Renal pelvis (tissue), 1 donor: ENCODE measurements at regions not wholly inside any gene's neighbourhood (a gene's known extent, or its start where the extent isn't known, plus 50 kb on each side); places are given as distances from the start of the nearest gene placed in this dataset.

Experiments used
- DNase-seq: peaks from one replicate; pipeline ENCODE4 v3.0.0-alpha.2; 2013

DNA sequence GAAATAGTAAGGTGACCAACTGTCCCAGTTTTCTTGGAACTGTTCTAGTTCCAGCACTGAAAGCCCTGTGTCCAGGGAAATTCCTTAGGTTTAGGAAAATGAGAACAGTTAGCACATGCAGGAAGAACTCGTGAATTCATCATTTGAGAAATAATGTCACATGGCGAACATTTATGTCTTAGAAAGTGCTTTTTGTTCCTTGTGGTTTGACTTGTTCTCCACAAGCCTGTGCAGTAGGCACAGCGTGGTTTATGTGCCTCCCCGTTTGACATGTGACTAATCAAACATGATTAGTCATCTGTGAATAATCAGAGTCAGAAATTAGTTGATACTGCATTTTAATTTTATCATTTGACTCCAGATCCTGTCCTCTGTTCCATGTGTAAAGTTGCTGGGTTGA, 556.0 kb upstream of the CPEB2 start:
- DNase-seq = no peak

DNA sequence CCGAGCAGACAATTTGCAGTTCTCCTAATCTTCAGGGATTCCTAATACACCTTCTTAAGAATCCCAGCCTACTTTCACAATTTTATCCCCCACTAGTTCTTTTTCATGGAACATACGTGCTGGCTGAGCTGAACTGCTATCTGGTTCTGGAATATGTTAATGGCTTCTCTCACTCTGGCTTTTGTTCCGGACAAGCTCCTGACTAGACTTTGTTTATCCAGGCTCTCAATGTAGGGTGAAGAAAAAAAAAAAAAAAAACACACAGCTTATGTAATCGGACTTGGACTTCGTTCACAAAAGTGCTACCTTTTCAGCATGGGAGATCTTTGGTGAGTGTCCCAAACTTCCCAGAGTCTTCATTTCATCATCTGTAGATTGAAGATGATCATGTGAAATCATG, 555.4 kb upstream of the CPEB2 start:
- no peak for DNase-seq

DNA sequence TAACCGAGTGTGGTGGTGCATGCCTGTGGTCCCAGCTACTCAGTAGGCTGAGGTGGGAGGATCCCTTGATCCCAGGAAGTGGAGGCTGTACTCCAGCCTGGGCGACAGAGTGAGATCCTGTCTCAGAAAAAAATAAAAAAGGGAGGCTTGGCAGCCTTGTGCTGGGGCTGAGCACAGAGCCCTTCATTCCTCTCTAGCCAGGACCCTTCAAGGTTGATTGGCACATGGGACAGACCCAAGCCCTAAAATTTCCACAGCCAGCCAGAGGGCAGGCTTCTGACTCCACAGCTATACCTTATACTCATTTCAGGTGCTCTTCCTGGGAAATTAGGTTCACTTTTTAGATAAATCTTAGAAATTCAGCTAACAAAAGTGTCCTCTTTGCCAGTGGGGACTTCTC, 553.0 kb upstream of the CPEB2 start:
- DNase-seq = no peak

DNA sequence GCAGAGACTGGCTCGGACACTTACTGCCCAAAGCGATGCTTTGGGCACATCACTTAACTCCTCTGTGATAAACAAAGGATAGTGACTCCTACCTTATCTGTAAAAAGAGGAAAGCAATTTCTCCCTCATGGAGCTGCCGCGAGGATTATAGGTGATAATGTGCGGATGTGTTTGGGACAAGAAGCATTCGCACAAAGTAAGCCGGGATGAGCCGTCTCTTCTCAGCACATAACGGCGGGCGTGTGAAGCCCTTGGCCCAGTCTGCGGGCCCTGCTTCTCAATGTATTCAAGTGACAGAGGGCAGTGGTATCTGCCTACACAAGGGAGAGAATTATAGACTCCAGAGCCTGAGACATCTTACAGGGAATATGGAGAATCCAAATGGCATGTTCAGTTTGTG, 550.3 kb upstream of the CPEB2 start:
- no peak for DNase-seq

DNA sequence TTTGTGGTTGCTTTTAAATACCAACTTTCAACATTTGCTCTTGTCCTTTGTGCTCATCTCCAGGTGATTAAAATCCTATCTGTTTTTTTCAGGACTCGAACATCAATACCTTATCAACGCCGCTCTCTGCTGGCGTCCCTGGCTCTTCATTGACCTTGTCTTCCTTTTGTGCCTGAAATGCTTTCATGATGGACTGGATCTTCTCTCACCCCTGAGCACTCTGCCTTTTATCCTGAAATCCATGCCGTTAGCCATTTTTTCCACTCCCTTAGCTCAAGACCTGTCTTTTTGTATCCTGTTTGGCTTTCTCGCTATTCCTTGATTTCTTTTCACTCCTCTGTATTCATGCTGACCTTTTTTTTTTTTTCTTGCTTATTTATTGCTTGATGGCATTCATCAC, 549.5 kb upstream of the CPEB2 start:
- DNase-seq = no peak

DNA sequence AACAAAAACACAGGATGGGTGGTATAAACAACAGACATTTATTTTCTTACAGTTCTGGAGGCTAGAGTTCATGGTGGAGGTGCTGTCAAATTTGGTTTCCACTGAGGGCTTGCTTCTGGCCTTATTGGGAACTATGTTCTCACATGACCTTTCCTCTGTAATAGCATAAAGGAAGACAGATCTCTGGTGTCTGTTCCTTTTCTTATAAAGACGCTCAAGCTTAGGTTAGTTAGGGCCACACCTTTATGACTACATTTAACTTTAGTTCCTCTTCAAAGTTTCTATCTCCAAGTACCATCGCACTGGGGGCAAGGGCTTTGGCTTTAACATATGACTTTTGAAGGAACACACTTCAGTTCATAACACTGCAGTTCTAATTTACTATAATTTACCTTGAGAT, 543.8 kb upstream of the CPEB2 start:
- no peak for DNase-seq

DNA sequence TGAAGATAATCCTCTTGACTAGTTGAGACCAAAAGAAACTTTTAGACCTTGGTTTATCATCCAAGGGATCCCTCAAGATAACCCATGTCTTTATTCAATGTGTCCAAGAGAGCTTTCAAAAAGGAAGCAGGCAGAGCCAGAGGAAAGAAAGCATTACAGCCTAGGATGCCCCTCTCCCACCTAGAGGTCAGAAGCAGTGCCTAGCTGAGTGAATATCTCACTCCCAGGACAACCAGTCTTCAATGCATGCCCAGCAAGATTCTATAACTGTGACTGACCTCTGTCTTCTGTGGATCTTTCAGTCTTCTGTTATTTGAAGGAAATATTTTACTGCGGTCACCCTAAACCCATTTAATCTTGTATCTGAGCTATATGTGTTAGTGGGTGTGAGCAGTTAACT, 537.2 kb upstream of the CPEB2 start:
- no peak for DNase-seq

DNA sequence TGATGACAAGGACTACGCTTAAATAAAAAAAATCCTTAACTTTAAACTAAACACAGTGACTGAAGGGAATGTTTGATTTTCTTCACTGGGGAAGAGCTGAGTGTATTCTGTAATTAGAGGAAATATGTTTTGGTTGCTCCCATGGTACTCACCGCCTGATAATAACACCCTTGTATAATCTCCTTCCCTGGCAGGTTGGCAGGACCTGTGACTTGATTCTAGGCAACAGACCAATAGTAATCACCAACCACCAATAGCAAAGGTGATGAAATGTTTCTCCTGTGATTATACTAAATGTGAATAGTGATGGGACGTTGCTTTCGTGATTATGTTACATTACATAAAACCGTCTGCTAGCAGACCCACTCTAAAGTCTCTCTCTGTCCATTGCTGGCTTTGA, 536.8 kb upstream of the CPEB2 start:
- no peak for DNase-seq

DNA sequence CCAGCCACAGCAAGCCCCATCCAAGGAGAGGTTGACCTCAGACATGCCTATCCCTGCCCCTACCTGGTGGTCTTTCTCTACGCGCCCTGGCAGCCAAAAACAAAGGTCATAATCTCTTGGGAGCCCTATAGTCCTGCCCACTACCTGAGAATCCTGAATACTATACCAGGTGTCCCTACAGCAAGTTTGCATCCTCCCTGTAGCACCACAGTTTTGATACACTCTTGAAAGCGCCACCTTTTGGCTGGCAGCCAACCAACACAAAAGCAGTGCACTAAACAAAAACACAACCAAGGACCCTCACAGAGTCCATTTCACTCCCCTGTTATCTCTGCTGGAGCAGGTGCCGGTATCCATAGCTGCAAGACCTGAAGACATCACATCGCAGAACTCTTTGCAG, 523.8 kb upstream of the CPEB2 start:
- no peak for DNase-seq

DNA sequence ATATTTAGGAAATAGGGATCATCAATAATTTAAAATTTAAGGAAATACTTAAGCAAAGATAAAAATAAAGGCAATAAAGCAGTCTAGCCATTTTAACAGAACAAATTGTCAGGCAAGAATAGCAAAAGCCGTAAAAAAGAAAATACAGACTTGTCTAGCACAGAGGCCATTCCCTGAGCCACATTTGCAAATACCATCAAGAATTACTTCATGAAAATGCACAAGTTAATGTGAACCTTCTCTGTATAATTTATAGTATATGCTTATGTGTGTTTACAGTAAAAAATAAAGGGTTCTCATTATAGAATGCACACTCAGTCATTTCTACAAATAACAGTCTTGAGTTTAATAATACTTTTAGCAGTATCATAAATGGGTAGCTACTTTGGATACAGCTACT, 505.9 kb upstream of the CPEB2 start:
- no peak for DNase-seq

DNA sequence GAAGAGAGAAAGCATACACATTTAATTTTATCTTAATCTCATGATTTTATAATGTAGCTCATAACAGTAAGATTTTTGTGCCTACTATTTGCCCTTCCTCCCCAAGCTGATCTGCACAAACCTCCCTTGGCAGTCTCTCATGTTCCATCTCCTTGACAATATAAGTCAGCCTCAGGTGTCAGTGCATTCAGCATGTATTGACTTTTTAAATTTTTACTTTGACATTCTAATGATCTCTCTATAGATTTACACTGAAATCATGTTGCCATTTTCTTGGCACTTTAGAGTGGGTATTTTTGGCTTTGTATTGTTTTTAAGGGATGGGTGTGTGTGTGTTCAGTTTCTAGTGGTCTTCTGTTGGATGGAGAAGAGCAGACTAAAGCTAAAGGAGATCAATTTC, 505.3 kb upstream of the CPEB2 start:
- no peak for DNase-seq

DNA sequence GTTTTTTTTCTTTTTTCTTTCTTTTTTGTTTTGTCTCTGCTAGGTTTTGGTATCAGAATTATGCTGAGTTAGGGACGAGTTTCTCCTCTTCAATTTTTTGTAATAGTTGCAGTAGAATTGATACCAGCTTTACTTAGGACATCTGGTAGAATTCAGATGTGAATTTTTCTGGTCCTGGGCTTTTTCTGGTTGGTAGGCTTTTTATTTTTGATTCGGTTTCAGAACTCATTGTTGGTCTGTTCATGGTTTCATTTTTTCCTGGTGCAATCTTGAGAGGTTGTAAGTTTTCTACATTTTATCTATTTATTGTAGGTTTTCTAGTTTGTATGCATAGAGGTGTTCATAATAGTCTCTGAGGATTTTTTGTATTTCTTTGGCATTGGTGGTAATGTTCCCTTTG, 498.1 kb upstream of the CPEB2 start:
- DNase-seq = no peak

DNA sequence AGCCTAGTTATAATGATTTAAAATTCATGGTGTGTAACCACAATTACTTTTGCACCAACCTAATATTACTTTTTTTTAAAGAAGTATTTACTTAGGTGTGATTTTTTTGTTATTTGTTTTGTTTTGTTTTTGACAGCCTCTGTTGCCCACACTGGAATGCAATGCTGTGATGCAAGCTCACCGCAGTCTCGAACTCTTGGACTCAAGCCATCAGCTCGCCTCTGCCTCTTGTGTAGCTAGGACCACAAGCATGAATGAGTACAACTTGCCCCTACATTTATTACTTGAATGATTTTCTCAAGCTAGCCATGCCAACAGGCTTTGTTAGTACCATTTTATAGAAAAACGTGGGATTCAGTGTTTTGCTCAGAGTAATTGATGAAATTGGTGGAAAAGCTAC, 488.8 kb upstream of the CPEB2 start:
- no peak for DNase-seq

DNA sequence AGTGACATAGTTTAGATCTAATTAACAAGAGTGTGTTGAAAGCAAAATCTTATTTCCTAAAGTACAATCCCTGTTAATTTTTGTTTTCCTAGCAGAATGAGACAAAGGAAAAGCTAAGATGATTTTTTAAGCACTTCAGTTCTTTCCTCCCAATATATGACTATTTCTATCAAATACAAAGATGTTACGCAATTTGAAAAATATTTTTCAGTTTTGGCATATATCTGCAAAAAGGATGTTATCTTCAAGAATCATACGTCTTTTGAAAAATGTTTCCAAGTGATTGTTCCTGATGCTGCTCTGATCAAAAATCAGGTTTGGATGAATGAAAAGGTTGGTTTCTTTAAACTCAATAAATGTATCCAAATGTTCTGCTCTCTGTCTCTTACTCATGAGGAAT, 486.7 kb upstream of the CPEB2 start:
- DNase-seq = no peak

DNA sequence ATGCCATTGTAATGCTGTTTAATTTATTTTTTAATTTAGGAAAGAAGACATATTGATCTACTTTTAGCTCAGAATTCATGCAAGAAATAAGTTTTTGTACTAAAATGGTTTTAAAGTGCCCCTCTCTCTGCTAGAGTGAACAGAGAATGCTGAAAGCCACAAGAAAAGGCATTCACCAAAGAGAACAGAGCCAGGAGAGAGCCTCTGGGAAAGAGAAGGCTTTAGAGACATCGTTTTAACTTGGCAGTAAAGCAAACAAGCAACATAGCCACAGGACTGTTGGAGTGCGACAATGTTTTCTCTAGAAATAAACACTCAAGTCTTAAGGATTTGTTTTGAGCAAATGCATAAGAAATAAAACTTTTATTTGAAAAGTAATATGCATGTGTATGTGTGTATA, 484.1 kb upstream of the CPEB2 start:
- DNase-seq = no peak

DNA sequence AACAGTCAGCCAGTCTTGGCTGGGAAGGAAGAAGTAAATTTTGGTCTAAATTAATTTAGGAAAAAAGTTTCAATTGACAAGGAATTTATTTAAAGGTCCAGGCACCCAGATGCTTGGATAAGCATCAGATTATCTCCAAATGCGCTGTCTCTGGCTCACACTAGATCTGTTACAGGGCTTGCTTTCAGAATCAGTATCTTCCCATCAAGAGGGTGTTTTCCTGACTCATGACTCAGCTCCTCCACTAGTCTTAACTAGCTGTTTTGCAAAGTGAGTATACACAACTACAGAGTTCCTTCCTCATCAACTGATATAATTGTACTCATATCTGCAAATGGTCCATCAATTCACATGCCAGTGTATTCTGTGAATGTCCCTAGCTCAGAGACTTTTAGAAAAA, 482.1 kb upstream of the CPEB2 start:
- no peak for DNase-seq

DNA sequence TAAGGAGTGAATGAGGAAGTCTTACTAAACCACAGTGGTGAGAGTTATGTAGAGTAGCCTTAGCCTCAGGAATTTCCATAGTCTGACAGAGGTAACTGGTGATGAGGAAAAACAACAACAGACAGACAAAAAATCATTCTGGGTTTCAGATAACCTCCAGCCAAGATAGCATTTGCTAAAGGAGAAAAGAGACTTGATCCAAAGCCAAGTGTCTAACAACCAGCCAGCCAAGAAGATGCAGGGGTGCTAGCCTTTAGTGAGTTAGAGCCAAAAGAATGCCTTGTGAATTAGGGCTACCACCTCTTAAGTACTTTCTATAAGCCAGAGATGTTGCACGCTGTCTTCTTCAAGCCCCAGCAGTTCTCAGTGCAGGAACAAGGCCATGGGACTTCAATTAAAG, 478.0 kb upstream of the CPEB2 start:
- no peak for DNase-seq

DNA sequence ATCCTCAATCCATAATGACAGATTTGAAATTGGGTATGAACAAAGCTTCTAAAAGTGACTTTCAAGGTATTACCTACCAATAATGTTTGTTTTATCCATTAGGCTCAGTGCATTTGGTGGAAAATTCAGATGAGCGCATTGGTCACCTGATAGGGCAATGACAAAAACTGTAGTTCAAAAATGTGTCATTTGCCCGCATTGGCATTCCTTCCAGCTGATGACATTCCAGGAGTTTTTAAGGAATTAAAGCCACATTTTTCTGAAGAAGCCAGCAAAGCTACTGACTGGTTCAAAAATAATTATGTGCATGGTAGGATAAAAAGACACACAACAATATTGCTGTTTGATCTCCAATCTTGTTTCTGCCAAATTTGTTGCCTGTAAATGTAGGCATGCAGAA, 473.4 kb upstream of the CPEB2 start:
- no peak for DNase-seq

DNA sequence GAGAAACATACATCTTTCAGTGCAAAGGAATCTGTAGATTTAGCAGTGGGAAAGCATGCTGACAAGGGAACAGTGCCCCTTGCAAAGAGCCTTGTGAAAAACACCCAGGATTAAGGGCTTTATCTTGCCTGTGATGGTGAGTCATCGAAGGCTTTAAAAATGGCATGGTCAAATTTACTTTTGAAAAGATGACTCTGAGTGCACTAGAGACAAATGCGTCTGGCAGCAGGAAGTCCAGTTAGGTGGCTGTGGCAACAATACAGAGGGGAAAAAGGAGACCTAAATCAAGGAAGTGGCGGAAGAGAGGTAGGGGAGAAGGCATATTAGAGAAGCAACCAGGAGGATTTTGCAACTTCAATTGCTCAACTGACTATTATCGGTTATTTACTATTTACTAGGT, 472.6 kb upstream of the CPEB2 start:
- no peak for DNase-seq

DNA sequence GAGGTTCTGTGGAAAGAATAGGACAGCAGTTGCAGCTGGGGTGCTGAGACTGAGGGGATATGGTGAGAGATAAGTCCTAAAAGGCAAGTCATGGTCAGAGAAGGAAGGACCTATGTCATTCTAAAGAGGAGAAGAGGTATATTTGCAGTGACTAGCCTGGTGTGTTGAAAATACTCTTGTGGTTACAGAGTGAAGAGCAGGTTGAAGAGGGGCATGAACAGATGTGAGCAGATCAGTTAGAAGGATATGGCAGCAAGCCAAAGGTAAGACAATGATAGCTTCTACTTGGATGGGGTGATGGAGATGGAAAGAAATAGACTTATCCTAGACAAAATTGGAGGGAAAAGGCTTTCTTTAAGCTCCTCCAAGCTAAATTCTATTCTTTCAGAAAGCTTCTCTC, 469.8 kb upstream of the CPEB2 start:
- DNase-seq = no peak

DNA sequence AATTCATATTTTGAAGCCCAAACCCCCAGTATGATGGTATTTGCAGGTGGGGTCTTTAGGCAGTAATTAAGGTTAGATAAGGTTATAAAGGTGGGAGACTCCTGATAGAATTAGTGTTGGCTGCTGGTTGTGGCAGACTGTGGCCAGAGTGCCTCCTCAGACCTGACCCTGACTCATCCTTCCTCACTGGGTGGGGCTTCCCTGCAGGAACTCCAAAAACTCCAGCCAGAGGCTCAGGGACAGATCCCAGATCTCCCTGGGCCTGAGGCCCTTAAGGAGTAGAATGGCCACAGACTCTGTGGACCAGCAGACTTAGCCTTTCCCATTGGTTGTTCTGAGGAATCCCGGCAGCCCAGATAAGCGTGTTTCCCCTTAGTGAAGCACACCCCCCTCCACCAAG, 463.0 kb upstream of the CPEB2 start:
- DNase-seq = no peak

DNA sequence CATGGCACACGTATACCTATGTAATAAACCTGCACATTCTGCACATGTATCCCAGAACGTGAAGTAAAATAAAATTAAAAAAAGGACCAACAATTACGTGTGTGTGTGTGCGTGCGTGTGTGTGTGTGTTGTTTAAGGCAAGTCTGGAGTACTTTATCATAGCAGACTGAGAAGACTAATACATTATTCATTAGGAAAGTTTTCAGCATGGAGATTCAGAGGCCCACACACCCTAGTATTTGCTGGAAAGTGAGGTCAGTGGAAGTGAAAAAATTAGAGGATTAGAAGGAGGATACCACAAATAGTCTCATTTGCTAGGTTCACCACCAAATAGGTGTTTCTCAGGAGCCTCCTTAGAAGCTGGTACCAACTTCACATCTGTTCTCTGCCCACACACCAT, 457.1 kb upstream of the CPEB2 start:
- DNase-seq = no peak

DNA sequence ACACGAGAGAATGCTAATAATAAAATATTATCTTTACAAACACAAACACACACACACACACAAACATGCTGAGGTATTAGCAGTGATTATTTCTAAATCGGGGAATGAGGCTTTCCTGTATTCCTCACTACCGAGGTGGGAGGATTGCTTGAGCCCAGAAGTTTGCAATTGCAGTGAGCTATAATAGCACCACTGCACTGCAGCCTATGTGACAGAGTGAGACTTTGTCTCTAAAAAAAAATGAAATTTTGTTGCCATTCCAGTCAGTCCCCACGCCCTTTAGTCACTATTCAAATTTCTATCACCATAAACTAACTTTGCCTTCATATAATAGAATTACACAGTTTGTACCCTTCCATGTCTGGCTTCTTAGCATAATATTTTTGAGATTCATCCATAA, 456.5 kb upstream of the CPEB2 start:
- DNase-seq = no peak

DNA sequence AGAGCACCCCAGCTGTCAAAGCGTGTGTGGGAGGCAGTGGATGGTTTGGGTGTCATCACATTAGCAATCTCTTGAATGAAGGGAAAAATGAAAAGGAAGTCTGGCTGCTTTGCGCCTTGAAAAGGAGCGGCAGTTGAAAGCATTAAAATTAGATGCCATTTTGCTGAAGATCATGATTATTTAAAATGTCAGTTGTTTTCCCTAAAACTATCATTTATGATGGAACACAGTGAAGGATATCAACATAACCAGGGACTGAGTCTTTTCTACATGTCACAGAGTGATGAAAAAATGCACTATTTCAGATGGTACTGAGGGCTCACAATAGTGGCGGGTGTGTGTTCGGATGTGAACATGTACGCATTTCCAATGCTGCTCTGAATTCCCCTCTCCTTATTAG, 450.2 kb upstream of the CPEB2 start:
- DNase-seq = no peak

DNA sequence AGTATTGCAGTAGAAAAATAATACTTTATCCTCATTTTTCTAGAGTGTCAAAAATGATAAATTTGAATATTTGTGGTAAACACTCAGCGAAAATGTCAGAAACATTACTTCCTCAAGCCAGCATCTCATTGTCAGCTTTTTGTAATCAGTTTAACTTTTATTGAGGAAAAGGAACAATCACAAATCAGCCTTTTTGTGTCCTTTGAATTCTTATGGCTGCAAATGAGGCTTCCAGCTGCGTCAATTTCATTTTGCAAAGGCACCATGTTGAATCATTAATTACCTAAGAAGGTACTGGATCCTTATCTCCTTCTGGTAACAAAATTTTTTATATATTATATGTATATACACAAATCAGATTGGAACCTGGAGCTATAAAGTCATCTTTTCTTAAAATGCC, 442.6 kb upstream of the CPEB2 start:
- DNase-seq = no peak

DNA sequence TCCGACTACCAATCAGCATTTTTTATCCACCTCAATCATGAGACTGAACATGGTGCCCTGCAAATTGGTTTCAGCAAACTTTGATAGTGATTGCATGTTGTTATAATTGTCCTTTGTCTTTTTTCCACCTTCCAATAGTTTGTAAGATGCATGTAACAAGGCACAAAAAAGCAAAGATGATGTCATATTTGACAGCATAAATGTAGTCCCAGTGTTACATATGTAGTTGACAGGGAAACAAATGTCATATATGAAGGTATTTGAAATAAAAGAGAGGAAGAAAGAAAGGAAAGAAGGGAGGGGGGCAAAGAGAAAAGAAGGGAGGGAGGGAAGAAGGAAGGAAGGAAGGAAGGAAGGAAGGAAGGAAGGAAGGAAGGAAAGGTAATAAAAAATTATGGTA, 441.7 kb upstream of the CPEB2 start:
- DNase-seq = no peak
